NCI-H69 (cell line): ENCODE measurements at regions not wholly inside any gene's neighbourhood (a gene's known extent, or its start where the extent isn't known, plus 50 kb on each side); places are given as distances from the start of the nearest gene placed in this dataset.

Experiments used
- DNase-seq: peaks from one replicate; lab custom pipeline; 2025; lab: John Stamatoyannopoulos, UW

GRCh38 chr16:80176114-80176513 is 364.7 kb upstream of the DYNLRB2 start:
- no peak for DNase-seq

- DNase-seq: no peak
Observed at GRCh38 chr16:80175011-80175410, 365.8 kb upstream of the DYNLRB2 start.

- no peak for DNase-seq
Observed at GRCh38 chr16:80174416-80174815, 366.4 kb upstream of the DYNLRB2 start.

- no peak for DNase-seq
Observed at GRCh38 chr16:80171746-80172145, 369.0 kb upstream of the DYNLRB2 start.

GRCh38 chr16:80171199-80171598 is 369.6 kb upstream of the DYNLRB2 start:
- DNase-seq: no peak

GRCh38 chr16:80167657-80168390 is 373.0 kb upstream of the DYNLRB2 start:
- no peak for DNase-seq

GRCh38 chr16:80166082-80166481 is 374.7 kb upstream of the DYNLRB2 start:
- DNase-seq: no peak

- DNase-seq: no peak
Observed at GRCh38 chr16:80164966-80165550, 375.7 kb upstream of the DYNLRB2 start.

- DNase-seq: no peak
Observed at GRCh38 chr16:80163339-80163738, 377.5 kb upstream of the DYNLRB2 start.

- DNase-seq: no peak
Observed at GRCh38 chr16:80161799-80162739, 378.7 kb upstream of the DYNLRB2 start.

GRCh38 chr16:80158766-80159165 is 382.0 kb upstream of the DYNLRB2 start:
- no peak for DNase-seq

- no peak for DNase-seq
Observed at GRCh38 chr16:80151722-80152111, 389.1 kb upstream of the DYNLRB2 start.

- DNase-seq: no peak
Observed at GRCh38 chr16:80150978-80151721, 389.6 kb upstream of the DYNLRB2 start.

GRCh38 chr16:80148826-80149225 is 392.0 kb upstream of the DYNLRB2 start:
- DNase-seq: no peak

GRCh38 chr16:80147026-80147655 is 393.7 kb upstream of the DYNLRB2 start:
- no peak for DNase-seq

- DNase-seq: no peak
Observed at GRCh38 chr16:80144191-80144590, 396.6 kb upstream of the DYNLRB2 start.

GRCh38 chr16:80142940-80143339 is 397.9 kb upstream of the DYNLRB2 start:
- no peak for DNase-seq

GRCh38 chr16:80142281-80142680 is 398.5 kb upstream of the DYNLRB2 start:
- no peak for DNase-seq

- DNase-seq: no peak
Observed at GRCh38 chr16:80129791-80130190, 411.0 kb upstream of the DYNLRB2 start.

GRCh38 chr16:80125677-80126076 is 415.1 kb upstream of the DYNLRB2 start:
- no peak for DNase-seq

- no peak for DNase-seq
Observed at GRCh38 chr16:80123189-80123588, 417.6 kb upstream of the DYNLRB2 start.

- no peak for DNase-seq
Observed at GRCh38 chr16:80122115-80122514, 418.7 kb upstream of the DYNLRB2 start.
